ENCODE measurements at regions not wholly inside any gene's neighbourhood (a gene's known extent, or its start where the extent isn't known, plus 50 kb on each side); places are given as distances from the start of the nearest gene placed in this dataset.

DNA sequence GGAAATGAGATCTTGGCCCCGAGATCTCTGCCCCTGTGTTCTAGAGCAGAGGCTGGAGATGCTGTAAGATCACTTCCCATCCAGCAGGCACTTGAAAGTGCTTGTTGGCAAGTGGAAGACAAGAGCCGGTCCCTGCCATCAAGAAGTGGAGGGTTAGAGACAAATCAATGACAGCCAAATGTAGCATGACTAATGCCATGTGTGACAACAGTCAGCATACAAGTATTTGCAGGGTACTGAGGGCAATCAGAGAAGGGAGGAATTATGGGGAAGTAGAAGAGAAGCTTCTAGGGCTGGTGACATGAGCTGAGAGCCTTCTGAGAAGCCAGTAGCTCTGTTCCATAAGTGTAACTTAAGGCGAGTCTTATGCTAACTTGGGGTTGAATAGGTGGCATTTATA, 58.6 kb downstream of the TMEM17 start:
- DNase-seq (ENCODE audit: low read depth): no peak

DNA sequence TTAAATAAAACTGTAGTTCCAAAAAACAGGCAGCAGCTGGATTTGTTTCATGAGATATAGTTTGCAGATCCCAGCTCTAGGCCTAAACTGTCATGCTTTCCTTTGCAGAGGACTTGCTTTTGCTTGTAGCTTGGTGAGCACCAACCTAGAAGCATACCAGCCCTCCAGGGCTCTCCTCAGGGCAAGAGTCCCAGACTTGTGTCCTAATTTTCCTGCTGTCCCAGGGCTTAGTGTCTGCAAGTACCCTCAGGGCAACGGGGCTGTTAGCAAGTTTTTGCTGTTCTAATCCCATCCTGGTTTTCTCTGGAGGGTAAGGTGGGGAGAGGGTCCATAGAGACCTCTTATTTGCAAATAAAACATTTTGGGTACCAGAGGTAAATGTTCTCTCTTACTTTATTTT, 59.5 kb downstream of the TMEM17 start:
- no peak for DNase-seq (ENCODE audit: low read depth)

GRCh38 chr2:62443886-62444285, 62.1 kb downstream of the TMEM17 start:
- peak; percentile 15 for DNase-seq (ENCODE audit: low read depth)

GRCh38 chr2:62443471-62443870, 62.5 kb downstream of the TMEM17 start:
- DNase-seq (ENCODE audit: low read depth): no peak

DNA sequence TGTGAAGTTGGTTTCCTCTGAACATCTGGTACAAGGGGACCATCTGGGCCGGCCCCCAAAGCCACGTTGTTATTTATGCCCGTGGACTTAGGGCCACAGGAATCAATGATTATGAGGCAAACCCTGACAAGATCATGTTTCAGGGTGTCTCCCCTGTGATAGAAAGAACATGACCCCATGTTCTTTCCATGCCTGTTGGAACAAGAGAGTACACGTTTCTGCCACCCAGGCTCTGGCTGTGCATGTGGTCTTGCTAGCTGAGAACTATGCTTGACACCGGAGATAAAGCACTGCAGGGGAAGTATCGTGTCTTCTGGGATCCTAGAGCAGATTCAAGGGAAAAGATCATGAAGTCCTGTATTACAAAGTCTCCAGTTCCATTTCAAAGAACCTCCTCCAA, 64.2 kb downstream of the TMEM17 start:
- DNase-seq (ENCODE audit: low read depth): no peak

DNA sequence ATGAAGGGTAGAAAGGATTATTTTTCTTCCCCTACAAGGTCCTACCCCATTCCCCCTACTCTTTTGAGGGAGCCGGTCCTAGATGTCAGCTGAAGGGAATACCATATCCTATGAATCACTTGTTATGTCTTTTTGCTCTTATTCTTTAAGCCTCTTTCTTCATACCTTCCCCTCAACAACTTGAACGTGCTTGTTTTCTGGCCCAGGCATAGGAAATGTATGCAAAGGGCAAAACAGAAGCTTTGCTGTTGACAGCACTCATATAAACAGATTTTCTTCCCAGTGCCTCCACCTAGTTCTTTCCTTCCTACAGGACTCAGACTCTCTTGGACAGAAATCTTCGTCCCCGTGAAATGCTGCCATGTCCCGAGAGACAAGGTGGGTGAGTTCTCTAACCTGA, 64.6 kb downstream of the TMEM17 start:
- no peak for DNase-seq (ENCODE audit: low read depth)

DNA sequence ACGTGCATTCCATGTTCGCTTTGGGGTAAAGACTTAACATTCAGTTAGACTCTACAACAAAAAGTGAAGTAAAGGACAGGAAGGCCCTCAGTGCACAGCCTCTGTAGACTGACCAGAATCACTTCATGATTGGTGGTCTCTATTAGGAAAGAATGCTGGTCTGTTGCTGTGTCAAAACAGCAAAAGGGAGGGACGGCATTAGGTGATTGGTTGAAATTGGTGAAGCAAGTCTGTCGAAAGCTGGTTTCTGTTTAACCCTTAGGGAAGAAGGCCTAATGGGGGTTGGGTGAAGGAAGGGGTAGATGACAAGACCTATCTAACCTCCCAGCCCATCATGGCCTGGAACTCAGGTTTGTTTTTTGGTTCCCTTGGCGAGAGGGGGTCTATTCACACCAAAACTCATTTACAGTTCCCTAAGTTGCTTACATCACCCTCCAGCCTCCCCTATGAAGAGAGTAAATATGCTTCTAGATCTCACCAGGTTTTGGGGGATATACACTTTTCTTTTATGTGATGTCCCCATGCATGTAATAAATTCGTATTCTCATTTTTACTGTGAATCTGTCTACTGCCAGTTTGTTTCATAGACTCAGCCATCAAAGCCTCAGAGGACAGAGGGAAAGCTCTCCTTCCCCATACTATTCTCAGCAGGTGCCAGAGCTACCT, 65.6 kb downstream of the TMEM17 start:
- DNase-seq (ENCODE audit: low read depth): no peak

DNA sequence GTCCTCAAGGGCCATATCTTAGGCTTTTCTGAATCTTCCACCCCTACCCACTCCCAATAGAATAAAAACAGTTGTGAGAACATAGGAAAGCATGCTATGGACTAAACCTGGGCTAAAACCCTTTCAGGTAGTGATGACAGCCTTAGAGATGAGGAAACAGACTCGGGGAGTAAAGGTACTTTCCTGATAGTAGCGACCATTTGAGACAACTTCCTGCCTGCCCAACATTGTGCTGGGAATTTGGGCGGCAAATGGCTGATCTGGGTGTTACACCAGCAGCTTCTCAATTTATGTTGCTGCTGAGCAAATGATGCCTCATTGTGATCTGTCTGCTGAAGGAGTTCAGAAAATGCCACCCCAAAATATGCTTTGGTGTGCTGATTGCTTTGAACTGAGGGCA, 66.6 kb downstream of the TMEM17 start:
- no peak for DNase-seq (ENCODE audit: low read depth)

DNA sequence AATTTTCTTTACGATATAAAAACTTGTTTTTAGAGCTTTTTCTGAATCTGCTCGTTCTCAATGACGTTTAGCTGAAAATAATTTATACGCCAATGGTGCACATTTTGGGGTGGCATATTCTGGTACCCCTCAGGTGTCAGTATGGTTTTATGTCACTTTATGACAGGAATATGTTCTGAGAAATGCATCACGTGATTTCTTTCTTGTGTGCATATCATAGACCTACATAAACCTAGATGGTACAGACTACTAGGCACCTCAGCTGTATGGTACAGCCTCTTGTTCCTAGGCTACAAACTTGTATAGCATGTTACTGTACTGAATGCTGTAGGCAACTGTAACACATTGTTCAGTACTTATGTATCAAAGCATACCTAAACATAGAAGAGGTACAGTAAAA, 68.2 kb downstream of the TMEM17 start:
- DNase-seq (ENCODE audit: low read depth): no peak

GRCh38 chr2:62435720-62436119, 70.3 kb downstream of the TMEM17 start:
- DNase-seq (ENCODE audit: low read depth): no peak

DNA sequence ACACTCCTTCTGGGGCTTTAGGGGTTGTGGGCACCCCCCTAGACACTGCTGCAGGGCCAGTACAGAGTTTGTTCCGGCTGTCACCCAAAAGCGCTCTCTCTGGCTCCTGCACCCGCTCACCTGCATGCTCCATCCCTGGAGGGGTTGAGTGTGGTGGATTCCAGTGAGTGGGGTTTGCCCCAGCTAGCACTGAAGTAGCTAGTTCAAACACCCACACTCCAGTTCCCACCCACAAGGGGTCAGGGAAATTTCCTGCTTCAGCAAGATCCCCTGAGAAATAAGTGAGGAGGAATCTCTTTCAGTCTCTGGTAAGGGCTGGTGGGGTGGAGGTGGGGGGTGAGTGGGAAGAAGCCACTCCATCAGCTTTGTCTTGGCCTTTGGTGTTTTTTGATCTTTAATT, 73.6 kb downstream of the TMEM17 start:
- no peak for DNase-seq (ENCODE audit: low read depth)

GRCh38 chr2:62431512-62431911, 74.5 kb downstream of the TMEM17 start:
- no peak for DNase-seq (ENCODE audit: low read depth)

- no peak for DNase-seq (ENCODE audit: low read depth)
Measured at GRCh38 chr2:62430146-62430545, 75.8 kb downstream of the TMEM17 start.

DNA sequence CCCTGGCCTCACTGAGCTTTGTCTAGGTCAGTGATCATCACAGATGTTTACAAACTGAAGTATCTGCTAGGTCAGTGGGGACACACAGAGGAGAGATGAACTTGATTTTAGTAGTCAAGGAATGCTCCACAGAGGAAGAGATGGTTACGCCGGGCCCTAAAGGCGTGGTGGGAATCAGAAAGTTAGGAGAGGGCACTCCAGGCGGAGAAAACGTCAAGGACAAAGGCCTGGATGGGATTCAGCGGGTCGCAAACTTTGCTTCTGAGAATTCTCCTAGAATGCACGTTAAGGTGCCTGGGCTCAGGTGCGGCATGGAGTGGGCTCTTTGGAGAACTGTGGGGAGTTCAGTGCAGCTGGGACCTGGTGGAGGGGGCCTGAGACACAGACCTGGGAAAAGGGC, 78.8 kb downstream of the TMEM17 start:
- DNase-seq (ENCODE audit: low read depth): no peak

DNA sequence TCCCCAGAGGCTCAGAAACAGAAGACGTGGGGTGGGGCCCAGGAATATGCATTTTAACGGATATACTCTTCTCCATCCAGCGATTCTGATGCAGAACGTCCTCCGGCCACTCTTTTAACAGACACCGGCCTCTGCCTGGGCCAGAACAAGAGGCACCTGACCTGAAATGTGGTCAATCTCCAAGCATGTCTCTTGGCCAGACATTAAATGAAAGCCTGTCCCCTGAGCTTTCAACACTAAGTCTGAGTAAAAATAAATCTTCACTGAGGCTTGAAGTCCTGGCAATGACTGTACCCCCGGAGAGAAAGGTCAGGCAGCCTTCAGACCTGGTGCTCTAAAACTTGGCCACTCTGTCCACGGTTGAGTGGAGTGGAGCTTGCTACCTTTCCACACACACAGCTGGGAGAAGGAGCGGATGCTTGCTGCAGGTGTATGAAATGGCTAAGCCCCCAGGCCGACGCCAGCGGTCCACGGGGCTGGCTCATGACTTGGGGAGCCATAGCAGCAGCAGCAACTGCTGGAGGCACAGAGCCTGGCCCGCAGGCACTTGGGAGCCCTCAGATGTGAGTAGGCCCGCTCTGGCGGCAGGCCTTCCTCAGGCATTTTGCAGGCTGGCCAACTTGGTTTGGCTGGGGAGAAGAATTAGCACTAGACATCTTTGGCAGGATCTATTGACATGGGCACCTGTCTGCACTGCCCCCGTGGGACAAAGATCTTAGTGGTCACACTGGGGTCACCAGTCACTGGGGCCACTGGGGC, 79.7 kb downstream of the TMEM17 start:
- DNase-seq (ENCODE audit: low read depth): no peak

GRCh38 chr2:62425684-62426083, 80.3 kb downstream of the TMEM17 start:
- no peak for DNase-seq (ENCODE audit: low read depth)

GRCh38 chr2:62424899-62425298, 81.1 kb downstream of the TMEM17 start:
- no peak for DNase-seq (ENCODE audit: low read depth)

GRCh38 chr2:62423883-62424458, 82.0 kb downstream of the TMEM17 start:
- peak; percentile 19 for DNase-seq (ENCODE audit: low read depth)

DNA sequence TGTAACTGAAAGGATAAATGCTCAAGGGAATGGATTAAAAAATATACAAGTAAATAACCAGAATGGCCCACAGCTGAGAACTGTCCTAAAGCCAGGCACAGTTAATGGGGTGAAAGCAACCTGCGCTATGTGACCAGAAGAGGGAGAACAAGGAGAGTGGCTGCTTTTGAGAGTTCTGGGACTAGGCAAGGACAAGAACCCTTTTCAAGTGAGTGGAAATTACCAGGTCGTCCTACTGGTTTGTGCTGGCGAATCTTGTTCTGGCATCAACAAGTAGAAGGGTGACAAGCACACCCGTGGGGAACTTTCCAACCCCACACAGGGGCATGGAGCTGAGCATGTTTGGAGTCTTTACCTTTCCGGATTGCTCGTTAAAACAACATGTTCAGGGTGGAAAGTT, 82.8 kb downstream of the TMEM17 start:
- peak; percentile 22 for DNase-seq (ENCODE audit: low read depth)

DNA sequence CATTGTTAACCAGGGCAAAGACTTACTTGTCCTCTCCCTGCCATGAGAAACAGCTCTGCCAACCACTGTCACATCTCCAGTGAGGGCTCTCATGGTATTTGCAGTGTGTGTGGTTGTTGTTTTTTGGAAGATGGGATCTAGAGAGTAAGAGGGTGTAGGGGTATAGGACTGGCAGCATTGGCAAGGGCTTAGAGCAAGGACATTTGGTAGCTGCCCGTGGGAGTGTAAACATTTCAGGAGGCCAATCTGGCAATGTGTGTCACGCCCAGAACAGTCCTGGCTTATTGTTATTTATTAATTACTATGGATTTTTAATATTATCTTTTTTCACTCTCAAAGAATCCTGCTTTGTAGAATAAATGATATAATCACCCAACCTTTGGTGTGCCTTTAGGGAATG, 90.5 kb downstream of the TMEM17 start:
- DNase-seq (ENCODE audit: low read depth): no peak

DNA sequence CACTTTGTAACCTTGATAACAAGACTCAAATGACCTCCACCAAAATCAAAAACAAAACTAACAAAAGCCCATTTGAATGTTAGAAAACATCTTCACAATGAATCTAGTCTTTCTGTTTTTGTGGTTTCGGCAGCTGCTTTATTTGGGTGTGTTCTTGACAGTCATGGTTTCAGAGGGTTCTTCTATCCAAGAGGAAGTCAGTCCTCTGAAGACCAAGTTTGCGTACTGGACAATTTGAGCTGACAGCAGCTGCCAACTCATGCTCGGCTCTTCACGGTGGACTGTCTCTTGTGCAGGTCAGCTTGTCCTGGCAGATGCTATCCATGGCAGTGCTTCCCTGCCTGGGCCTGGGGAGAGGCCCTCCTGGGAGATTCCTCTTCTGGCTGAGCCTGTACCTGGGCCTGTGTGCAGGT, 91.0 kb downstream of the TMEM17 start:
- DNase-seq (ENCODE audit: low read depth): peak; percentile 47

- no peak for DNase-seq (ENCODE audit: low read depth)
Measured at GRCh38 chr2:62413116-62413663, 92.8 kb downstream of the TMEM17 start.

DNA sequence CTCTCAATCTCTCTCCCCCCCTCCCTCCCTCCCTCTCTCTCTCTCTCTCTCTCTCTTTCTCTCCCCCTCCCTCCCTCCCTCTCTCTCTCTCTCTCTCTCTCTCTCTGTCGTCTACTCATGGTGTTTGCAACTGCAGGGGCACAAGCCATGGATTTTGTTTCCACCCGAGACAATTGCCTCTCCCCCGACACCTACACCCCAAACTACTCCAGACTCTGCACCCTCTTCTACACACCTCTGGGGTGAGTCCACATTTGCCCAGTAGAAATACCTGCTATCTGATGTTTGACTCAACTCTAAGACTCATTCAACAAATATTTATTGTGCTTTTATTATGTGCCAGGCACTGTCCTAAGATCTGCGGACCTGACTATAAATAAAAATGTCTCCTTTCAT, 93.7 kb downstream of the TMEM17 start:
- no peak for DNase-seq (ENCODE audit: low read depth)

Data from RPMI7951 (cell line).